WI38 (cell line): ENCODE measurements at regions not wholly inside any gene's neighbourhood (a gene's known extent, or its start where the extent isn't known, plus 50 kb on each side); places are given as distances from the start of the nearest gene placed in this dataset.
"Not testable (repeated sequence)": the region's sequence is repeated elsewhere in the genome, so short reads cannot be mapped to it uniquely, and the experiment has no call there.

Source experiments
- H3K4me3 ChIP-seq: 2 replicates; pipeline ENCODE4 v1.5.1; 2011; ENCODE audit warnings: low read depth, mild to moderate bottlenecking, control low read depth, low read length
- CTCF ChIP-seq: IDR thresholded peaks from 2 replicates; pipeline ENCODE4 v1.5.1; 2012; ENCODE audit warnings: low read depth, mild to moderate bottlenecking, control low read depth, low read length

- no peak for TF ChIP-seq CTCF
- no peak overlapping the region for H3K4me3 ChIP-seq
These were observed 339.2 kb downstream of the ADGRL2 start for GRCh38 chr1:82139751-82140468.

- not testable (repeated sequence) for H3K4me3 ChIP-seq
These were observed 335.6 kb downstream of the ADGRL2 start for GRCh38 chr1:82136351-82136750.

- H3K4me3 ChIP-seq = no peak overlapping the region
- TF ChIP-seq CTCF = no peak
These were observed 325.1 kb downstream of the ADGRL2 start for GRCh38 chr1:82125866-82126265.

- no peak overlapping the region for H3K4me3 ChIP-seq
- no peak for TF ChIP-seq CTCF
These were observed 324.4 kb downstream of the ADGRL2 start for GRCh38 chr1:82125119-82125518.

GRCh38 chr1:82121421-82121820, 320.7 kb downstream of the ADGRL2 start:
- TF ChIP-seq CTCF = no peak
- H3K4me3 ChIP-seq = no peak overlapping the region

- TF ChIP-seq CTCF = no peak
- no peak overlapping the region for H3K4me3 ChIP-seq
These were observed 315.4 kb downstream of the ADGRL2 start for GRCh38 chr1:82116105-82116504.

GRCh38 chr1:82114887-82115286, 314.2 kb downstream of the ADGRL2 start:
- H3K4me3 ChIP-seq = no peak overlapping the region
- no peak for TF ChIP-seq CTCF
